ENCODE measurements at regions not wholly inside any gene's neighbourhood (a gene's known extent, or its start where the extent isn't known, plus 50 kb on each side); places are given as distances from the start of the nearest gene placed in this dataset.
"Not testable (repeated sequence)": the region's sequence is repeated elsewhere in the genome, so short reads cannot be mapped to it uniquely, and the experiment has no call there.

- H3K4me1 Mint-ChIP-seq, H3K4me3 Mint-ChIP-seq, ATAC-seq, H3K27me3 Mint-ChIP-seq, H3K27ac Mint-ChIP-seq, DNase-seq: not testable (repeated sequence)
- peaks cover 26% of the 10 kb centered on the region in 2 donors for H3K9me3 Mint-ChIP-seq
These were observed 52.3 kb upstream of the FRG1 start for GRCh38 chr4:189888407-189888806.
